Tibial artery (tissue), 4 donors: ENCODE measurements at regions not wholly inside any gene's neighbourhood (a gene's known extent, or its start where the extent isn't known, plus 50 kb on each side); places are given as distances from the start of the nearest gene placed in this dataset.
A peak's percentile ranks its signal among the peaks of the same experiment; 100 is the strongest.

Experiments used
- DNase-seq, 2 donors: peaks; one replicate each; pipeline ENCODE4 v3.0.0-alpha.2; 2019
- H3K27ac ChIP-seq, 2 donors: fragments of 200-600 bp; sonication (generic) in 1 of 2; 1 replicate in 1 of 2; 2 replicates in 1 of 2; pipeline ENCODE4 v1.5.1; 2018 to 2019; ENCODE audit warnings: mild to moderate bottlenecking in 1 of 2
- H3K27me3 ChIP-seq, 2 donors: fragments of 200-600 bp; sonication (generic) in 1 of 2; one replicate each; pipeline versions ENCODE4 v1.5.1 to v1.6.0; 2016 to 2019
- H3K36me3 ChIP-seq, 3 donors: fragments of 200-600 bp; sonication (generic) in 2 of 3; one replicate each; pipeline ENCODE4 v1.5.1; 2016 to 2019; ENCODE audit warnings: mild to moderate bottlenecking in 2 of 3
- H3K4me1 ChIP-seq, 4 donors: fragments of 200-600 bp; sonication (generic) in 2 of 4; 1 replicate in 3 of 4; 2 replicates in 1 of 4; pipeline ENCODE4 v1.5.1; 2016 to 2019
- H3K4me3 ChIP-seq, 2 donors: fragments of 200-600 bp; sonication (generic) in 1 of 2; 1 replicate in 1 of 2; 2 replicates in 1 of 2; pipeline ENCODE4 v1.5.1; 2018 to 2019; ENCODE audit warnings: mild to moderate bottlenecking in 2 of 2
- H3K9me3 ChIP-seq, 3 donors: fragments of 200-600 bp; sonication (generic) in 1 of 3; one replicate each; pipeline ENCODE4 v1.5.1; 2016 to 2019
- intact Hi-C: fragments of 100-400 bp; cut with DNase I; formaldehyde crosslinking; loops from one replicate; pipeline ENCODE4 v1.15.0; 2023; ENCODE audit warnings: low total_unique reads
- TF ChIP-seq, protein P1 (sequence below), 2 experiments: fragments of 200-600 bp in 1 of 2; fragments of 450-650 bp in 1 of 2; IDR thresholded peaks; one replicate each; pipeline ENCODE4 v1.5.1; 2017 to 2019; ENCODE audit warnings: antibody characterized with exemption in 2 of 2, mild to moderate bottlenecking in 1 of 2, moderate library complexity in 1 of 2

DNA sequence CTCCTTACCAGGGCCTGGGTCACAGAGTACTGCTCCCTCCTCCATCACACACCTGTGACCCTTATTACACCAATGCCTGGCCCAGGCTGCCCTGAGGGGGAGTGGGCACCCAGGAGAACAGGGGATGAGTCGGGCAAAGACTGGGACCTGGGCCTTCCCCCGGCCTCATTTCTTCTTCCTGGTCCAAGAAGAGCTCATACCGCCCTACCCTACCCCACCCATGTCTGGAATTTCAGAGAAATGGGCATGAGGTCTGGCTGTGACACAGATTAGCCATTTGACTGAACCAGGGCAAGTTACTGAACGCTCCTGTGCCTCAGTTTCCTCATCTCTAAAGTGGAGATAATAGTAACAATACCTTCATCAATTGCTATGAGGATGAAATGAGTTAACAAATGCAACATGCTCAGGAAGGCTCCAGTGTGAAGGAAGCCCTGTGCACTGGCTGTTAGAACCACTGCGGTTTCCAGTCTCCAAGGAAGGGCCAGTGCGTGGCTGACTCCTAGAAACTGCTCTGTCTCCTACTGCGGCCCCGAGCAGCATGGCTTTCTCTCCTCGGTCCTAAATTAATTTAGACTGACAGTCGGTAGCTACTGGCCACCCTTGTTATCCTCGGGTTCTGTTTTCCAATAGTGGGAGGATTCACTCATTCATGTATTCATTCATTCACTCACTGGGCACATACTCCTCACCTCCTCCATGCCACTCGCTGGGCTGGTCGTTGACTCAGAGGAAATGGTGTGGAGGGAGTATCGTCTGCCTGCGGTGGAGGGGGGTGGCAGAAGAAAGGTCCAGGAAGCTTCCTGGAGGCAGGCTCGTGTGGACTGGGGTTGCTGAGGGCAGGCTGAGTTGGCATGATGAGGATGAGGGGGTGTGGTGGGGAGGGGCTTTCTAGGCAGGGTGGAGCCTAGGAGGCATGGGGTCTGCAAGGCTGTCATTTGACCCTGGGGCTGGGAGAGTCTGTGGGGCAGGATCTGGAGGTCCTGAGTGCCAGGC lies 175.6 kb downstream of the GLI2 start:
- intact Hi-C loops: loop anchor here (10.0 kb wide), 1 partner anchor 176 kb away; the partner anchor contains the start of gene GLI2
- H3K9me3 ChIP-seq: no peaks in the 10 kb centered on the region
- peaks cover 7 to 56% (median 47%) of the 10 kb centered on the region in 4 donors for H3K4me1 ChIP-seq
- no peak for DNase-seq
- no peaks in the 10 kb centered on the region for H3K36me3 ChIP-seq
- no peaks in the 10 kb centered on the region for H3K27me3 ChIP-seq
- H3K4me3 ChIP-seq: no peak overlapping the region
- peak overlapping the region; percentile 78 to 90 for H3K27ac ChIP-seq
- TF ChIP-seq, protein P1, sequence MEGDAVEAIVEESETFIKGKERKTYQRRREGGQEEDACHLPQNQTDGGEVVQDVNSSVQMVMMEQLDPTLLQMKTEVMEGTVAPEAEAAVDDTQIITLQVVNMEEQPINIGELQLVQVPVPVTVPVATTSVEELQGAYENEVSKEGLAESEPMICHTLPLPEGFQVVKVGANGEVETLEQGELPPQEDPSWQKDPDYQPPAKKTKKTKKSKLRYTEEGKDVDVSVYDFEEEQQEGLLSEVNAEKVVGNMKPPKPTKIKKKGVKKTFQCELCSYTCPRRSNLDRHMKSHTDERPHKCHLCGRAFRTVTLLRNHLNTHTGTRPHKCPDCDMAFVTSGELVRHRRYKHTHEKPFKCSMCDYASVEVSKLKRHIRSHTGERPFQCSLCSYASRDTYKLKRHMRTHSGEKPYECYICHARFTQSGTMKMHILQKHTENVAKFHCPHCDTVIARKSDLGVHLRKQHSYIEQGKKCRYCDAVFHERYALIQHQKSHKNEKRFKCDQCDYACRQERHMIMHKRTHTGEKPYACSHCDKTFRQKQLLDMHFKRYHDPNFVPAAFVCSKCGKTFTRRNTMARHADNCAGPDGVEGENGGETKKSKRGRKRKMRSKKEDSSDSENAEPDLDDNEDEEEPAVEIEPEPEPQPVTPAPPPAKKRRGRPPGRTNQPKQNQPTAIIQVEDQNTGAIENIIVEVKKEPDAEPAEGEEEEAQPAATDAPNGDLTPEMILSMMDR (IDR thresholded peaks at IDR 0.05): no peak

DNA sequence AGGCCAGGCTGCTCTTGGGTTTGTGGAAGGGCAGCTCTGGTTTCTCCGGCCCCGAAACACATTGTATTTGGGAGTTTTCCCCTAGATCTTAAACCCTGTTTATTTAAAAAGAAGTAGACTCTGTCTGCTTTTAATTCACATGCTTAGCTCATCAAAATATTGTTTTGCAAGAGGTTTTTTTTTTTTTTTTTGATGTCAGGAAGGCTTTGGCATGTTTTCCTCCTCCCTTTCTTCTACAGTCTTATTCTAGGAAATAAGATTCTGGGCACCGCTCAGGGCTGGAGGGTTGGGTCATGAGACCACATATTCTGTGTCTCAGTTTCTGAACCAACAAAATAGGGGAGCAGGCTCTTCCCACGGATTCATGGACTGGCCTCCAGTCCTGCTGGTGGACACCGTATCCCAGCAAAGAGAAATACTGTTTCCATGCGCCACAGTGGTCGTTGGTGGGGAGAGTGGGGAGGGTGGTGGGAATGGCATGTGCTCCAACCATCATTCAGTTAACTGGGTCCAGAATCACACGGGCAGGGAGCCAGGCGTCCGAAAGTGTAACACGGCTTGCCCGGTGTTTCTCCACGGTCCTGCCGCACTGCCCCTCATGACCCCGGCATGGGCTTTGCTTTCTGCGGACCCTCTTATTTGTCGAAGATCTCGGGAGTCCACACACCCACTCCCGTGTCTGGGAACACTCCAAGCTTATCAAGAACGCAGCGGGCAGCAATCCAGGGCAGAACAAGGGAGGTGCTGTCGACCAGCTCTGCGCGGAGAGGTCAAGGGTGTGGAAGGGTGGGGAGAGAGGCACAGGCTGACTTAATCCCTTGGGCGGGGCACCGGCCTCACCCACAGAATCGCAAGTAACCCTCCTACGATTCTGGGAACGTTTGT lies 176.7 kb downstream of the GLI2 start:
- TF ChIP-seq, protein P1 (IDR thresholded peaks at IDR 0.05): no peak
- Histone ChIP-seq H3K9me3 (no peaks in the 10 kb centered on the region), H3K27ac (peak overlapping the region; percentile 78 to 90)

DNA sequence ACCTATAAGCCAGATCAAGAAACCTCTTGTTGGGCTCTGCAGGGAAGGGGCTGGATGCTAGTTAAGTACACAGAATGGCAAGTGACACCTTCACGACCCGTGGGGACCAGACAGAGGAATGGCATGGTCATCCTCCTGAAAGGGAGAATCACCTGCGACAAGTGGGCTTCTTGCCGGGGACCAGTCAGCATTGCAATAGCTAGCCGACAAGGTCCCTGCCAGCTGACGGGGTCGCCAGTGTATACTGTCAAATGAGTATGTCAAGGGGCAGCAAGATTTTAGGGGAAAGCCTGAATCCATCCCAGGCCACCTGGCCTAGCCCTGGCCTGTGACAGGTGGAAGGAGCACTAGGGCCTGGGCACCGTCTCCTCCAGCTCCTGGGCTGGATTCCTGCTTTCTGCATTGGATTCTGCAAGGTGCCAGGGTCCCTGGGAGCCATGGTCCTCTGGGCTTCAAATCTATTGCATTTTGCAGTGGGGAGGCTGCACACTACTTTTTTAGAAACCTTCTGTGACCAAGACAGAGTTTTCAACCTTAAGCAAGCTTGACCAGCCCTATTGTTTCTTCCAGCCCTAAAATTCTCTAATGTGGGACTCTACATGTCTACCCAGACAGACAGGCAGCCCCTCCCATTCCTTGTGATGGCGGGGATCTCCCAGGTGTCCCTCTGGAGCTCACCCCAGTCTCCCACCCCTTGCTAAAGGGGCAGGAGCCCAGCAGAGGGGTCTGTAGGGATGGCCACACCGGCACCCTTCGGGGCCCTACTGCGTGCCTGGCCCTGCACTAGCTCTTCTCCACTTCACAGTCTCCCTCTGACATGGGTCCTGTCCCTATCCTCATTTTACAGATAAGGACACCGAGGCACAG lies 178.5 kb downstream of the GLI2 start:
- H3K4me1 ChIP-seq: peaks cover 7 to 72% (median 51%) of the 10 kb centered on the region in 4 donors
- TF ChIP-seq, protein P1 (IDR thresholded peaks at IDR 0.05): no peak
- no peak for DNase-seq
- H3K9me3 ChIP-seq: no peaks in the 10 kb centered on the region
- H3K27ac ChIP-seq: peak overlapping the region; percentile 78 to 90
- H3K36me3 ChIP-seq: no peaks in the 10 kb centered on the region
- intact Hi-C loops: loop anchor here (10.0 kb wide), 1 partner anchor 179 kb away; the partner anchor contains the start of gene GLI2
- no peak overlapping the region for H3K4me3 ChIP-seq
- H3K27me3 ChIP-seq: no peaks in the 10 kb centered on the region

More for the DNA sequence above, 176.7 kb downstream of the GLI2 start:
- peak; percentile 81 to 85 for DNase-seq
- H3K4me3 ChIP-seq: peak overlapping the region; percentile 12 to 25
- H3K36me3 ChIP-seq: no peaks in the 10 kb centered on the region
- H3K4me1 ChIP-seq: peaks cover 7 to 60% (median 47%) of the 10 kb centered on the region in 4 donors
- H3K27me3 ChIP-seq: no peaks in the 10 kb centered on the region
- intact Hi-C loops: loop anchor here (10.0 kb wide), 1 partner anchor 178 kb away; the partner anchor contains the start of gene GLI2

DNA sequence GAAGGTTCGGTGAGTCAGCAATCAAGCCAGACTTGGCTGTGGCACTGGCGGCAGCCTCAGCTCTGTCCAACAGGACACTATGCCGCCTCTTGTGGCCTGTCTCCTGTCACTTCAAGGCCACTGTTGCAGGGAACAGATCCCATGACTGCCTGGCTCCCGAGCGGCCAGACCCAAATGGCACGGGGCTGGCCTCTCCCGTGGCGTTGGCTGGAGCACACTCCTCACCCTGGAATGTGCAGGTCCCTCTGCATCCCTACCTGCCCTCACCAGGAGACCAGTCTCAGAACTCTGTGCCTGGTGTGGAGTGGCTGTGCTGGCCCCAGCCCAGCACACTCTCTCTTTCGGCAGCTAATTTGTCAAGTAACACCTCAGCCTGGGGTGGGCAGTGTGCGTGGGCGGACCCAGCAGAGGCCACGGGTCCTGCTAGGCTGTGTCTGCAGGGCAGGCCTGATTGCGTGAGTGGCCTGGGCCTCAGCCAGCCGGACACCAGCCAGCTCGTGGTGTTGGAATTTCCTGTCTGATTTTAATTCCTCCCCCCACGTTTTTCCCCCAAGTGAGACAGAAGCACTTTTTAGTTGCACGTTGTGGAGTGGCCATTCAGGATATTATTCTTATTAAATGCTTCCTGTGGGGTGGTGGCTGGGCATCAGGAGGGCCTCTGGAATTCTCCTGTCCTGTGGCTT lies 179.3 kb downstream of the GLI2 start:
- Histone ChIP-seq H3K4me3 (no peak overlapping the region), H3K4me1 (peaks cover 7 to 80% (median 59%) of the 10 kb centered on the region in 4 donors), H3K36me3 (no peaks in the 10 kb centered on the region), H3K9me3 (no peaks in the 10 kb centered on the region), H3K27ac (peak overlapping the region; percentile 78 to 90), H3K27me3 (no peaks in the 10 kb centered on the region)
- DNase-seq: peak; percentile 81 to 96
- TF ChIP-seq, protein P1 (IDR thresholded peaks at IDR 0.05): peak; percentile 28 to 45
- intact Hi-C loops: loop anchor here (5.0 to 10.0 kb wide), 2 partner anchors 180 to 368 kb away; partner anchors contain the start of gene GLI2
